ENCODE measurements at regions not wholly inside any gene's neighbourhood (a gene's known extent, or its start where the extent isn't known, plus 50 kb on each side); places are given as distances from the start of the nearest gene placed in this dataset.

GRCh38 chr7:156100086-156100485 lies 287.8 kb upstream of the SHH start:
- H3K9me3 Mint-ChIP-seq: no peaks in the 10 kb centered on the region
- DNase-seq: no peak
- CTCF ChIA-PET: no interaction called here
- no peaks in the 10 kb centered on the region for H3K27me3 Mint-ChIP-seq (ENCODE audit: low read depth)
- H3K36me3 Mint-ChIP-seq (ENCODE audit: low read depth): no peaks in the 10 kb centered on the region
- H3K27ac Mint-ChIP-seq: no peak overlapping the region
- H3K4me3 Mint-ChIP-seq: no peak overlapping the region
- peaks cover 26% of the 10 kb centered on the region for H3K4me1 Mint-ChIP-seq (ENCODE audit: low read depth)
- intact Hi-C loops (cut with micrococcal nuclease): no loop called here

GRCh38 chr7:156099085-156099484 lies 286.8 kb upstream of the SHH start:
- H3K4me1 Mint-ChIP-seq (ENCODE audit: low read depth): peaks cover 26% of the 10 kb centered on the region
- intact Hi-C loops (cut with micrococcal nuclease): loop anchor here (5.0 kb wide), 1 partner anchor 102 kb away; no protein-coding TSS in a partner anchor
- H3K27me3 Mint-ChIP-seq (ENCODE audit: low read depth): no peaks in the 10 kb centered on the region
- H3K9me3 Mint-ChIP-seq: no peaks in the 10 kb centered on the region
- DNase-seq: no peak
- no peak overlapping the region for H3K27ac Mint-ChIP-seq
- no peak overlapping the region for H3K4me3 Mint-ChIP-seq
- no peaks in the 10 kb centered on the region for H3K36me3 Mint-ChIP-seq (ENCODE audit: low read depth)
- CTCF ChIA-PET: no interaction called here

GRCh38 chr7:156096771-156097538 lies 284.7 kb upstream of the SHH start:
- H3K9me3 Mint-ChIP-seq: peaks cover 5% of the 10 kb centered on the region
- peak; percentile 44 for DNase-seq

GRCh38 chr7:156095908-156096539 lies 283.8 kb upstream of the SHH start:
- Mint-ChIP-seq H3K36me3 (ENCODE audit: low read depth) (no peaks in the 10 kb centered on the region), H3K27me3 (ENCODE audit: low read depth) (peaks cover 5% of the 10 kb centered on the region), H3K4me3 (no peak overlapping the region), H3K27ac (no peak overlapping the region), H3K9me3 (peaks cover 5% of the 10 kb centered on the region), H3K4me1 (ENCODE audit: low read depth) (peaks cover 28% of the 10 kb centered on the region)
- intact Hi-C loops (cut with micrococcal nuclease): loop anchor here (5.0 kb wide), 1 partner anchor 99 kb away; no protein-coding TSS in a partner anchor
- DNase-seq: peak; percentile 54
- CTCF ChIA-PET: no interaction called here

More at GRCh38 chr7:156096771-156097538, 284.7 kb upstream of the SHH start:
- no peak overlapping the region for H3K4me3 Mint-ChIP-seq
- H3K4me1 Mint-ChIP-seq (ENCODE audit: low read depth): peaks cover 28% of the 10 kb centered on the region
- no peak overlapping the region for H3K27ac Mint-ChIP-seq
- no peaks in the 10 kb centered on the region for H3K36me3 Mint-ChIP-seq (ENCODE audit: low read depth)
- peaks cover 5% of the 10 kb centered on the region for H3K27me3 Mint-ChIP-seq (ENCODE audit: low read depth)
- intact Hi-C loops (cut with micrococcal nuclease): loop anchor here (5.0 kb wide), 1 partner anchor 100 kb away; no protein-coding TSS in a partner anchor
- CTCF ChIA-PET: no interaction called here

- H3K4me1 Mint-ChIP-seq (ENCODE audit: low read depth): peaks cover 28% of the 10 kb centered on the region
- no peak overlapping the region for H3K4me3 Mint-ChIP-seq
- no peak overlapping the region for H3K27ac Mint-ChIP-seq
- intact Hi-C loops (cut with micrococcal nuclease): loop anchor here (5.0 kb wide), 1 partner anchor 97 kb away; no protein-coding TSS in a partner anchor
- CTCF ChIA-PET: no interaction called here
- H3K36me3 Mint-ChIP-seq (ENCODE audit: low read depth): no peaks in the 10 kb centered on the region
- H3K9me3 Mint-ChIP-seq: peaks cover 5% of the 10 kb centered on the region
- peaks cover 5% of the 10 kb centered on the region for H3K27me3 Mint-ChIP-seq (ENCODE audit: low read depth)
- no peak for DNase-seq
Observed at GRCh38 chr7:156094350-156095146, 282.3 kb upstream of the SHH start.

GRCh38 chr7:156092307-156092706 lies 280.0 kb upstream of the SHH start:
- Mint-ChIP-seq H3K27ac (no peak overlapping the region), H3K9me3 (peaks cover 5% of the 10 kb centered on the region), H3K36me3 (ENCODE audit: low read depth) (no peaks in the 10 kb centered on the region), H3K4me1 (ENCODE audit: low read depth) (peaks cover 24% of the 10 kb centered on the region), H3K4me3 (no peak overlapping the region), H3K27me3 (ENCODE audit: low read depth) (peaks cover 5% of the 10 kb centered on the region)
- intact Hi-C loops (cut with micrococcal nuclease): no loop called here
- DNase-seq: no peak
- CTCF ChIA-PET: no interaction called here

GRCh38 chr7:156091519-156092080 lies 279.3 kb upstream of the SHH start:
- CTCF ChIA-PET: interaction anchor here (0.6 kb wide), 1 partner anchor 1057 kb away, joined by 5 read pairs; no protein-coding TSS in a partner anchor
- H3K4me1 Mint-ChIP-seq (ENCODE audit: low read depth): peaks cover 17% of the 10 kb centered on the region
- intact Hi-C loops (cut with micrococcal nuclease): no loop called here
- H3K27me3 Mint-ChIP-seq (ENCODE audit: low read depth): peaks cover 5% of the 10 kb centered on the region
- no peak overlapping the region for H3K4me3 Mint-ChIP-seq
- H3K36me3 Mint-ChIP-seq (ENCODE audit: low read depth): no peaks in the 10 kb centered on the region
- peaks cover 5% of the 10 kb centered on the region for H3K9me3 Mint-ChIP-seq
- H3K27ac Mint-ChIP-seq: no peak overlapping the region
- DNase-seq: no peak

GRCh38 chr7:156090988-156091387 lies 278.7 kb upstream of the SHH start:
- DNase-seq: no peak
- peaks cover 5% of the 10 kb centered on the region for H3K9me3 Mint-ChIP-seq
- no peak overlapping the region for H3K27ac Mint-ChIP-seq
- no peaks in the 10 kb centered on the region for H3K36me3 Mint-ChIP-seq (ENCODE audit: low read depth)
- no peak overlapping the region for H3K4me3 Mint-ChIP-seq
- intact Hi-C loops (cut with micrococcal nuclease): no loop called here
- H3K27me3 Mint-ChIP-seq (ENCODE audit: low read depth): peaks cover 5% of the 10 kb centered on the region
- peaks cover 11% of the 10 kb centered on the region for H3K4me1 Mint-ChIP-seq (ENCODE audit: low read depth)
- CTCF ChIA-PET: no interaction called here

GRCh38 chr7:156089222-156089621 lies 277.0 kb upstream of the SHH start:
- no peak overlapping the region for H3K4me3 Mint-ChIP-seq
- no peak overlapping the region for H3K27ac Mint-ChIP-seq
- H3K9me3 Mint-ChIP-seq: peaks cover 5% of the 10 kb centered on the region
- CTCF ChIA-PET: no interaction called here
- intact Hi-C loops (cut with micrococcal nuclease): no loop called here
- H3K4me1 Mint-ChIP-seq (ENCODE audit: low read depth): peaks cover 2% of the 10 kb centered on the region
- DNase-seq: no peak
- H3K27me3 Mint-ChIP-seq (ENCODE audit: low read depth): peaks cover 5% of the 10 kb centered on the region
- no peaks in the 10 kb centered on the region for H3K36me3 Mint-ChIP-seq (ENCODE audit: low read depth)

GRCh38 chr7:156088115-156088514 lies 275.9 kb upstream of the SHH start:
- DNase-seq: no peak
- Mint-ChIP-seq H3K4me1 (ENCODE audit: low read depth) (peaks cover 2% of the 10 kb centered on the region), H3K4me3 (no peak overlapping the region), H3K9me3 (no peaks in the 10 kb centered on the region), H3K27me3 (ENCODE audit: low read depth) (peaks cover under 1% of the 10 kb centered on the region), H3K36me3 (ENCODE audit: low read depth) (no peaks in the 10 kb centered on the region), H3K27ac (no peak overlapping the region)
- CTCF ChIA-PET: no interaction called here
- intact Hi-C loops (cut with micrococcal nuclease): no loop called here

GRCh38 chr7:156082048-156083040 lies 270.1 kb upstream of the SHH start:
- no peaks in the 10 kb centered on the region for H3K36me3 Mint-ChIP-seq (ENCODE audit: low read depth)
- CTCF ChIA-PET: no interaction called here
- intact Hi-C loops (cut with micrococcal nuclease): no loop called here

More at GRCh38 chr7:156082048-156083040, 270.1 kb upstream of the SHH start:
- no peak overlapping the region for H3K4me3 Mint-ChIP-seq
- H3K27ac Mint-ChIP-seq: no peak overlapping the region
- H3K4me1 Mint-ChIP-seq (ENCODE audit: low read depth): no peaks in the 10 kb centered on the region
- H3K9me3 Mint-ChIP-seq: no peaks in the 10 kb centered on the region
- no peak for DNase-seq
- no peaks in the 10 kb centered on the region for H3K27me3 Mint-ChIP-seq (ENCODE audit: low read depth)

Measured in activated naive CD4-positive, alpha-beta T cell treated with anti-CD3 and anti-CD28 coated beads for 36 hours (primary cell).